Activated CD4-positive, alpha-beta memory T cell treated with anti-CD3 and anti-CD28 coated beads for 36 hours (primary cell): ENCODE measurements at regions not wholly inside any gene's neighbourhood (a gene's known extent, or its start where the extent isn't known, plus 50 kb on each side); places are given as distances from the start of the nearest gene placed in this dataset.
"Not testable (repeated sequence)": the region's sequence is repeated elsewhere in the genome, so short reads cannot be mapped to it uniquely, and the experiment has no call there.

ENCODE experiments used
- CTCF ChIA-PET: fragments of 350-600 bp; sonication (Branson Sonifier 250); formaldehyde crosslinking; loops from one replicate; lab custom pipeline; 2021; ENCODE audit warnings: antibody characterized with exemption, inconsistent platforms; lab: Charles Lee
- POLR2A ChIA-PET: fragments of 350-600 bp; sonication (Branson Sonifier 250); formaldehyde crosslinking; loops from one replicate; lab custom pipeline; 2021; ENCODE audit warnings: antibody characterized with exemption; lab: Charles Lee
- DNase-seq: peaks from one replicate; pipeline ENCODE4 v3.0.0-alpha.2; 2020
- H3K27ac Mint-ChIP-seq: one replicate; pipeline ENCODE4 v1.8.0; 2021; ENCODE audit warnings: mixed read lengths
- H3K27me3 Mint-ChIP-seq: one replicate; pipeline ENCODE4 v1.8.0; 2021; ENCODE audit warnings: mixed read lengths
- H3K36me3 Mint-ChIP-seq: one replicate; pipeline ENCODE4 v1.8.0; 2021; ENCODE audit warnings: mixed read lengths
- H3K4me1 Mint-ChIP-seq: one replicate; pipeline ENCODE4 v1.8.0; 2021; ENCODE audit warnings: low read depth, mixed read lengths
- H3K4me3 Mint-ChIP-seq: one replicate; pipeline ENCODE4 v1.8.0; 2021; ENCODE audit warnings: mild to moderate bottlenecking, mixed read lengths
- H3K9me3 Mint-ChIP-seq: one replicate; pipeline ENCODE4 v1.8.0; 2021; ENCODE audit warnings: mixed read lengths
- intact Hi-C: fragments of 100-400 bp; cut with micrococcal nuclease; formaldehyde crosslinking; loops from one replicate; pipeline ENCODE4 v1.15.1; 2023

GRCh38 chr4:59704616-59705015 is 1495.5 kb upstream of the ADGRL3 start:
- H3K4me1 Mint-ChIP-seq: no peaks in the 10 kb centered on the region
- H3K9me3 Mint-ChIP-seq: peaks cover 15% of the 10 kb centered on the region
- no peaks in the 10 kb centered on the region for H3K36me3 Mint-ChIP-seq
- ChIA-PET POLR2A (no interaction called here), CTCF (no interaction called here)
- intact Hi-C loops: no loop called here
- H3K27ac Mint-ChIP-seq: no peak overlapping the region
- H3K27me3 Mint-ChIP-seq: no peaks in the 10 kb centered on the region
- DNase-seq: no peak
- H3K4me3 Mint-ChIP-seq: no peak overlapping the region

GRCh38 chr4:59712470-59712869 is 1487.7 kb upstream of the ADGRL3 start:
- Mint-ChIP-seq H3K9me3 (peaks cover 20% of the 10 kb centered on the region), H3K4me1 (no peaks in the 10 kb centered on the region), H3K36me3 (no peaks in the 10 kb centered on the region), H3K4me3 (no peak overlapping the region), H3K27me3 (no peaks in the 10 kb centered on the region), H3K27ac (no peak overlapping the region)
- ChIA-PET CTCF (no interaction called here), POLR2A (no interaction called here)
- no peak for DNase-seq
- intact Hi-C loops: no loop called here

GRCh38 chr4:59724286-59724685 is 1475.8 kb upstream of the ADGRL3 start:
- intact Hi-C loops, H3K4me3 Mint-ChIP-seq, H3K27ac Mint-ChIP-seq, CTCF ChIA-PET, H3K27me3 Mint-ChIP-seq, H3K36me3 Mint-ChIP-seq, DNase-seq, H3K4me1 Mint-ChIP-seq, POLR2A ChIA-PET: not testable (repeated sequence)
- H3K9me3 Mint-ChIP-seq: peaks cover 27% of the 10 kb centered on the region

GRCh38 chr4:59727745-59728144 is 1472.4 kb upstream of the ADGRL3 start:
- no peak overlapping the region for H3K27ac Mint-ChIP-seq
- no peak overlapping the region for H3K4me3 Mint-ChIP-seq
- H3K36me3 Mint-ChIP-seq: no peaks in the 10 kb centered on the region
- H3K9me3 Mint-ChIP-seq: peaks cover 17% of the 10 kb centered on the region
- ChIA-PET CTCF (no interaction called here), POLR2A (no interaction called here)
- intact Hi-C loops: no loop called here
- H3K27me3 Mint-ChIP-seq: no peaks in the 10 kb centered on the region
- H3K4me1 Mint-ChIP-seq: no peaks in the 10 kb centered on the region
- no peak for DNase-seq

GRCh38 chr4:59728496-59728895 is 1471.6 kb upstream of the ADGRL3 start:
- DNase-seq: no peak
- Mint-ChIP-seq H3K4me3 (no peak overlapping the region), H3K27me3 (no peaks in the 10 kb centered on the region), H3K36me3 (no peaks in the 10 kb centered on the region), H3K4me1 (no peaks in the 10 kb centered on the region), H3K27ac (no peak overlapping the region), H3K9me3 (peaks cover 17% of the 10 kb centered on the region)
- CTCF ChIA-PET: no interaction called here
- POLR2A ChIA-PET: no interaction called here
- intact Hi-C loops: no loop called here

- Mint-ChIP-seq H3K4me3 (no peak overlapping the region), H3K4me1 (no peaks in the 10 kb centered on the region), H3K27ac (no peak overlapping the region), H3K36me3 (no peaks in the 10 kb centered on the region), H3K9me3 (peaks cover 17% of the 10 kb centered on the region), H3K27me3 (no peaks in the 10 kb centered on the region)
- POLR2A ChIA-PET: no interaction called here
- intact Hi-C loops: no loop called here
- no peak for DNase-seq
- CTCF ChIA-PET: no interaction called here
These were observed 1470.8 kb upstream of the ADGRL3 start for GRCh38 chr4:59729321-59729720.

- no peak overlapping the region for H3K4me3 Mint-ChIP-seq
- intact Hi-C loops: no loop called here
- H3K4me1 Mint-ChIP-seq: no peaks in the 10 kb centered on the region
- CTCF ChIA-PET: no interaction called here
- no peaks in the 10 kb centered on the region for H3K36me3 Mint-ChIP-seq
- H3K27ac Mint-ChIP-seq: no peak overlapping the region
- no peak for DNase-seq
- H3K9me3 Mint-ChIP-seq: peaks cover 10% of the 10 kb centered on the region
- POLR2A ChIA-PET: no interaction called here
- H3K27me3 Mint-ChIP-seq: no peaks in the 10 kb centered on the region
These were observed 1451.7 kb upstream of the ADGRL3 start for GRCh38 chr4:59748433-59748832.

GRCh38 chr4:59759082-59759825 is 1440.9 kb upstream of the ADGRL3 start:
- Mint-ChIP-seq H3K9me3 (peaks cover 21% of the 10 kb centered on the region), H3K4me1 (no peaks in the 10 kb centered on the region), H3K36me3 (no peaks in the 10 kb centered on the region), H3K4me3 (no peak overlapping the region), H3K27me3 (no peaks in the 10 kb centered on the region), H3K27ac (no peak overlapping the region)
- CTCF ChIA-PET: no interaction called here
- POLR2A ChIA-PET: no interaction called here
- DNase-seq: no peak
- intact Hi-C loops: no loop called here

- H3K27me3 Mint-ChIP-seq: no peaks in the 10 kb centered on the region
- no peaks in the 10 kb centered on the region for H3K36me3 Mint-ChIP-seq
- POLR2A ChIA-PET: no interaction called here
These were observed 1437.8 kb upstream of the ADGRL3 start for GRCh38 chr4:59762344-59762743.

GRCh38 chr4:59770601-59771264 is 1429.4 kb upstream of the ADGRL3 start:
- no peaks in the 10 kb centered on the region for H3K27me3 Mint-ChIP-seq
- no peak overlapping the region for H3K27ac Mint-ChIP-seq
- CTCF ChIA-PET: no interaction called here
- intact Hi-C loops: no loop called here
- H3K36me3 Mint-ChIP-seq: no peaks in the 10 kb centered on the region
- H3K4me1 Mint-ChIP-seq: no peaks in the 10 kb centered on the region
- no peak for DNase-seq
- H3K4me3 Mint-ChIP-seq: no peak overlapping the region
- POLR2A ChIA-PET: no interaction called here
- H3K9me3 Mint-ChIP-seq: no peaks in the 10 kb centered on the region

More at GRCh38 chr4:59762344-59762743, 1437.8 kb upstream of the ADGRL3 start:
- H3K4me1 Mint-ChIP-seq: no peaks in the 10 kb centered on the region
- CTCF ChIA-PET: no interaction called here
- intact Hi-C loops: no loop called here
- H3K27ac Mint-ChIP-seq: no peak overlapping the region
- H3K4me3 Mint-ChIP-seq: no peak overlapping the region
- peaks cover 16% of the 10 kb centered on the region for H3K9me3 Mint-ChIP-seq
- DNase-seq: no peak

- no peak for DNase-seq
- no peaks in the 10 kb centered on the region for H3K27me3 Mint-ChIP-seq
- H3K36me3 Mint-ChIP-seq: no peaks in the 10 kb centered on the region
- no peaks in the 10 kb centered on the region for H3K4me1 Mint-ChIP-seq
- ChIA-PET CTCF (no interaction called here), POLR2A (no interaction called here)
- no peak overlapping the region for H3K27ac Mint-ChIP-seq
- H3K9me3 Mint-ChIP-seq: no peaks in the 10 kb centered on the region
- no peak overlapping the region for H3K4me3 Mint-ChIP-seq
- intact Hi-C loops: no loop called here
These were observed 1427.4 kb upstream of the ADGRL3 start for GRCh38 chr4:59772641-59773139.

- intact Hi-C loops, POLR2A ChIA-PET, CTCF ChIA-PET, H3K4me3 Mint-ChIP-seq, H3K4me1 Mint-ChIP-seq, DNase-seq, H3K36me3 Mint-ChIP-seq, H3K27me3 Mint-ChIP-seq, H3K27ac Mint-ChIP-seq: not testable (repeated sequence)
- H3K9me3 Mint-ChIP-seq: peaks cover 18% of the 10 kb centered on the region
These were observed 1419.9 kb upstream of the ADGRL3 start for GRCh38 chr4:59780271-59780670.

GRCh38 chr4:59805176-59805575 is 1395.0 kb upstream of the ADGRL3 start:
- no peaks in the 10 kb centered on the region for H3K4me1 Mint-ChIP-seq
- peaks cover 21% of the 10 kb centered on the region for H3K9me3 Mint-ChIP-seq
- POLR2A ChIA-PET: no interaction called here
- no peak overlapping the region for H3K4me3 Mint-ChIP-seq
- intact Hi-C loops: no loop called here
- no peak overlapping the region for H3K27ac Mint-ChIP-seq
- H3K27me3 Mint-ChIP-seq: no peaks in the 10 kb centered on the region
- CTCF ChIA-PET: no interaction called here
- DNase-seq: no peak
- no peaks in the 10 kb centered on the region for H3K36me3 Mint-ChIP-seq
